GM19438 (cell line): ENCODE measurements at regions not wholly inside any gene's neighbourhood (a gene's known extent, or its start where the extent isn't known, plus 50 kb on each side); places are given as distances from the start of the nearest gene placed in this dataset.

Source experiments
- ATAC-seq: cut with Tn5 transposase; IDR thresholded peaks from one replicate; pipeline ENCODE4 v1.9.1; 2021; ENCODE audit warnings: low read depth; ENCODE audit not compliant: unreplicated experiment

- ATAC-seq = no peak
Observed at GRCh38 chr2:611519-611918, 65.7 kb downstream of the TMEM18 start.

- no peak for ATAC-seq
Observed at GRCh38 chr2:610491-610890, 66.7 kb downstream of the TMEM18 start.

- ATAC-seq = no peak
Observed at GRCh38 chr2:609881-610280, 67.3 kb downstream of the TMEM18 start.

GRCh38 chr2:609449-609848 is 67.8 kb downstream of the TMEM18 start:
- no peak for ATAC-seq

- ATAC-seq = no peak
Observed at GRCh38 chr2:608711-609110, 68.5 kb downstream of the TMEM18 start.

- ATAC-seq = no peak
Observed at GRCh38 chr2:608297-608696, 68.9 kb downstream of the TMEM18 start.

- no peak for ATAC-seq
Observed at GRCh38 chr2:607709-608108, 69.5 kb downstream of the TMEM18 start.

GRCh38 chr2:607172-607571 is 70.0 kb downstream of the TMEM18 start:
- ATAC-seq = no peak

GRCh38 chr2:605674-606608 is 71.3 kb downstream of the TMEM18 start:
- ATAC-seq = no peak

- ATAC-seq = no peak
Observed at GRCh38 chr2:604854-605524, 72.2 kb downstream of the TMEM18 start.

- ATAC-seq = no peak
Observed at GRCh38 chr2:604385-604784, 72.8 kb downstream of the TMEM18 start.

GRCh38 chr2:603869-604268 is 73.3 kb downstream of the TMEM18 start:
- no peak for ATAC-seq

- no peak for ATAC-seq
Observed at GRCh38 chr2:603427-603826, 73.8 kb downstream of the TMEM18 start.

GRCh38 chr2:602571-603359 is 74.4 kb downstream of the TMEM18 start:
- ATAC-seq = no peak

GRCh38 chr2:601806-602455 is 75.3 kb downstream of the TMEM18 start:
- no peak for ATAC-seq

GRCh38 chr2:601387-601698 is 75.9 kb downstream of the TMEM18 start:
- ATAC-seq = no peak

- no peak for ATAC-seq
Observed at GRCh38 chr2:600542-601386, 76.4 kb downstream of the TMEM18 start.

GRCh38 chr2:599601-600000 is 77.6 kb downstream of the TMEM18 start:
- ATAC-seq = no peak

GRCh38 chr2:598058-598802 is 79.0 kb downstream of the TMEM18 start:
- no peak for ATAC-seq
